Mesenchymal stem cell (in vitro differentiated cells and primary cell): ENCODE measurements at regions not wholly inside any gene's neighbourhood (a gene's known extent, or its start where the extent isn't known, plus 50 kb on each side); places are given as distances from the start of the nearest gene placed in this dataset.

Source experiments
- DNase-seq: peaks from one replicate; pipeline ENCODE4 v3.0.0-alpha.2; 2013
- H2AFZ ChIP-seq: one replicate; pipeline ENCODE4 v1.6.1; 2013; ENCODE audit warnings: low read depth, mild to moderate bottlenecking, control low read depth, inconsistent platforms, low read length, moderate library complexity
- H2AK5ac ChIP-seq: 2 replicates; pipeline ENCODE4 v1.6.1; 2013; ENCODE audit warnings: low read length, moderate library complexity, mild to moderate bottlenecking, inconsistent platforms; ENCODE audit not compliant: severe bottlenecking
- H2BK120ac ChIP-seq: one replicate; pipeline ENCODE4 v1.6.1; 2013; ENCODE audit warnings: low read depth, mild to moderate bottlenecking, inconsistent platforms, low read length, moderate library complexity
- H2BK12ac ChIP-seq, 2 experiments: one replicate each; pipeline ENCODE4 v1.6.1; 2013; ENCODE audit warnings: inconsistent platforms in 2 of 2, low read length in 2 of 2, mild to moderate bottlenecking in 2 of 2, moderate library complexity in 2 of 2, control low read depth in 1 of 2
- H2BK15ac ChIP-seq: one replicate; pipeline ENCODE4 v1.6.1; 2013; ENCODE audit warnings: mild to moderate bottlenecking, low read depth, inconsistent platforms; ENCODE audit not compliant: poor library complexity, severe bottlenecking
- H2BK5ac ChIP-seq: 2 replicates; pipeline ENCODE4 v1.6.1; 2013; ENCODE audit warnings: low read depth, mild to moderate bottlenecking, low read length, control low read depth, inconsistent platforms; ENCODE audit not compliant: poor library complexity, severe bottlenecking
- H3K14ac ChIP-seq, 2 experiments: one replicate each; pipeline ENCODE4 v1.6.1; 2013; ENCODE audit warnings: inconsistent platforms in 2 of 2, low read length in 2 of 2, control low read depth in 1 of 2, mild to moderate bottlenecking in 1 of 2, moderate library complexity in 1 of 2
- H3K18ac ChIP-seq, 2 experiments: one replicate each; pipeline ENCODE4 v1.6.1; 2013; ENCODE audit warnings: inconsistent platforms in 2 of 2, low read length in 2 of 2, control low read depth in 1 of 2, low read depth in 1 of 2, mild to moderate bottlenecking in 1 of 2
- H3K23ac ChIP-seq, 2 experiments: one replicate each; pipeline ENCODE4 v1.6.1; 2013; ENCODE audit warnings: inconsistent platforms in 2 of 2, low read length in 2 of 2, mild to moderate bottlenecking in 2 of 2, moderate library complexity in 2 of 2, control low read depth in 1 of 2
- H3K27ac ChIP-seq: 2 replicates; pipeline ENCODE4 v1.5.1; 2013; ENCODE audit warnings: mild to moderate bottlenecking, moderate library complexity, low read length, control low read depth, inconsistent platforms; ENCODE audit not compliant: poor library complexity, severe bottlenecking
- H3K27me3 ChIP-seq, 2 experiments: 2 replicates each; pipeline versions ENCODE4 v1.6.1 to v1.7.0; 2013; ENCODE audit warnings: low read length in 2 of 2, mild to moderate bottlenecking in 2 of 2, moderate library complexity in 2 of 2, control low read depth in 1 of 2, inconsistent platforms in 1 of 2; ENCODE audit not compliant: control insufficient read depth in 1 of 2, insufficient read depth in 1 of 2
- H3K36me3 ChIP-seq, 2 experiments: 2 replicates each; pipeline versions ENCODE4 v1.6.1 to v1.7.0; 2013; ENCODE audit warnings: low read length in 2 of 2, control low read depth in 1 of 2, inconsistent platforms in 1 of 2, low read depth in 1 of 2, mild to moderate bottlenecking in 1 of 2; ENCODE audit not compliant: insufficient read depth in 2 of 2, control insufficient read depth in 1 of 2
- H3K4ac ChIP-seq, 2 experiments: one replicate each; pipeline ENCODE4 v1.6.1; 2013; ENCODE audit warnings: inconsistent platforms in 2 of 2, low read length in 2 of 2, mild to moderate bottlenecking in 2 of 2, moderate library complexity in 2 of 2, control low read depth in 1 of 2, low read depth in 1 of 2
- H3K4me1 ChIP-seq: 2 replicates; pipeline ENCODE4 v1.6.1; 2013; ENCODE audit warnings: low read depth, low read length, control low read depth; ENCODE audit not compliant: control insufficient read depth, insufficient read depth
- H3K4me2 ChIP-seq: 2 replicates; pipeline ENCODE4 v1.6.1; 2013; ENCODE audit warnings: low read length, mild to moderate bottlenecking, inconsistent platforms; ENCODE audit not compliant: poor library complexity, severe bottlenecking
- H3K4me3 ChIP-seq, 2 experiments: 2 replicates each; pipeline versions ENCODE4 v1.5.1 to v1.7.0; 2013; ENCODE audit warnings: low read length in 2 of 2, mild to moderate bottlenecking in 2 of 2, control low read depth in 1 of 2, low read depth in 1 of 2; ENCODE audit not compliant: insufficient read depth in 1 of 2
- H3K79me1 ChIP-seq: replicated peaks from 2 replicates; pipeline ENCODE4 v1.6.1; 2013; ENCODE audit warnings: mild to moderate bottlenecking, control low read depth, low read length, inconsistent platforms; ENCODE audit not compliant: poor library complexity, severe bottlenecking
- H3K9ac ChIP-seq: 2 replicates; pipeline ENCODE4 v1.7.0; 2013; ENCODE audit warnings: mild to moderate bottlenecking, low read length, moderate library complexity
- H3K9me3 ChIP-seq: 2 replicates; pipeline ENCODE4 v1.7.0; 2013; ENCODE audit warnings: mild to moderate bottlenecking, low read length; ENCODE audit not compliant: control insufficient read depth
- H4K8ac ChIP-seq: one replicate; pipeline ENCODE4 v1.6.1; 2013; ENCODE audit warnings: inconsistent platforms, mild to moderate bottlenecking, low read length, moderate library complexity
- H4K91ac ChIP-seq: one replicate; pipeline ENCODE4 v1.6.1; 2013; ENCODE audit warnings: mild to moderate bottlenecking, low read length, inconsistent platforms
- WGBS: methylation state at CpG from one replicate; pipeline ENCODE4 v1.1.7; 2013; ENCODE audit warnings: mixed read lengths; 5-methylcytosine and 5-hydroxymethylcytosine counted together

DNA sequence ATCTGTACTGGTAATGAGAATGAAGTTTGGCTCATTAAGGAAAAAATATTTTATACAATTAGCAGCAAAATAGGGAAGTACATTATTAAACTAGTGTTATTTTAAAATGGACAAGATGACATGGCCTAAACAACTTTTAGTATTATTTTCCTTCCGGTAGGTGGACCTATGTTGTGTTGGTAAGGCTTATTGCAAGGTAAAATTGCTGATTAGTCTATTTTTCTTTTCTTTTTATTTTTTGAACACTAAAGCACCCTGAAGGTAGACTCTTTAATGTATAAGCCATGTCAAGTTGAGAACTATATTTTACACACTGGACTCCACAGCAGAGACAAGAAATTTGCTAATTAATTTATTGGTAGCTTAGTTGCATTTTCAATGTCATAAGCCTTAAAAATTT is 239.5 kb upstream of the POT1 start:
- no peak overlapping the region for H2BK12ac ChIP-seq
- no peak overlapping the region for H4K91ac ChIP-seq
- H3K9me3 ChIP-seq, result no peaks in the 10 kb centered on the region
- no peaks in the 10 kb centered on the region for H3K27me3 ChIP-seq
- no peak overlapping the region for H2AK5ac ChIP-seq
- H2AFZ ChIP-seq, result no peak overlapping the region
- no peak overlapping the region for H3K27ac ChIP-seq
- H2BK5ac ChIP-seq, result no peak overlapping the region
- no peak overlapping the region for H3K18ac ChIP-seq
- no peak overlapping the region for H2BK120ac ChIP-seq
- no peak overlapping the region for H3K4me2 ChIP-seq
- H3K14ac ChIP-seq, result no peak overlapping the region
- no peak overlapping the region for H3K9ac ChIP-seq
- H3K23ac ChIP-seq, result no peak overlapping the region
- WGBS, result 100% methylated on average over 1 of the region's 1 CpG
- no peaks in the 10 kb centered on the region for H3K4me1 ChIP-seq
- H3K79me1 ChIP-seq, result no peaks in the 10 kb centered on the region
- no peak overlapping the region for H3K4me3 ChIP-seq
- no peak for DNase-seq
- no peak overlapping the region for H4K8ac ChIP-seq
- H3K36me3 ChIP-seq, result no peaks in the 10 kb centered on the region
- no peak overlapping the region for H2BK15ac ChIP-seq
- H3K4ac ChIP-seq, result no peak overlapping the region

DNA sequence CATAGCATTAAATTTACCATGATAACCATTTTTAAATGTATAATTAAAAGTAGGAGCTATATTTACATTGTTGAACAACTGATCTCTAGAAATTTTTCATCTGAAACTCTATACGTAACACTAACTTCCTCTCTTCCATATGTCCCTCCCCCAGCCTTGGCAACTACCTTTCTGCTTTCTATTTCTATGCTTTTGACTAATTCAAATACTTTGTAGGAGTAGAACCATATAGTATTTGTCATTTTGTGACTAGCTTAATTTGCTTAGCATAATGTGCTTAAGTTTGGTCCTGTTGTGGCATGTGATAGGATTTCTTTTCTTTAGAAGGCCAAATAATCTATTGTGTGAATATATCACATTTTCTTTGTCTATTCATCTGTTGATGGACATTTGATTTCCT is 225.3 kb upstream of the POT1 start:
- Histone ChIP-seq H2BK12ac (no peak overlapping the region), H4K8ac (no peak overlapping the region), H3K4me2 (no peak overlapping the region), H3K79me1 (no peaks in the 10 kb centered on the region), H3K14ac (no peak overlapping the region), H3K36me3 (no peaks in the 10 kb centered on the region), H2AK5ac (no peak overlapping the region), H3K4me3 (no peak overlapping the region), H3K4me1 (no peaks in the 10 kb centered on the region), H2BK15ac (no peak overlapping the region), H3K9ac (no peak overlapping the region), H3K9me3 (peaks cover 3% of the 10 kb centered on the region), H2BK120ac (no peak overlapping the region), H2AFZ (no peak overlapping the region), H3K23ac (no peak overlapping the region), H3K27ac (no peak overlapping the region), H2BK5ac (no peak overlapping the region), H4K91ac (no peak overlapping the region), H3K27me3 (no peaks in the 10 kb centered on the region), H3K18ac (no peak overlapping the region), H3K4ac (no peak overlapping the region)
- no peak for DNase-seq
- no CpG with 5 or more reads among the region's 1 CpG for WGBS

GRCh38 chr7:125149151-125149550 is 219.5 kb upstream of the POT1 start:
- WGBS, result 100% methylated on average over 1 of the region's 1 CpG
- H3K4ac ChIP-seq, result no peak overlapping the region
- H4K91ac ChIP-seq, result no peak overlapping the region
- no peaks in the 10 kb centered on the region for H3K79me1 ChIP-seq
- no peaks in the 10 kb centered on the region for H3K36me3 ChIP-seq
- no peak overlapping the region for H3K23ac ChIP-seq
- H3K4me3 ChIP-seq, result no peak overlapping the region
- H2BK12ac ChIP-seq, result no peak overlapping the region
- no peak for DNase-seq
- H3K14ac ChIP-seq, result no peak overlapping the region
- H3K4me1 ChIP-seq, result no peaks in the 10 kb centered on the region
- no peak overlapping the region for H3K9ac ChIP-seq
- H3K27me3 ChIP-seq, result no peaks in the 10 kb centered on the region
- no peak overlapping the region for H4K8ac ChIP-seq
- H3K27ac ChIP-seq, result no peak overlapping the region
- no peak overlapping the region for H2AFZ ChIP-seq
- no peak overlapping the region for H3K18ac ChIP-seq
- no peak overlapping the region for H3K4me2 ChIP-seq
- no peak overlapping the region for H2BK120ac ChIP-seq
- no peak overlapping the region for H2AK5ac ChIP-seq
- H2BK15ac ChIP-seq, result no peak overlapping the region
- no peak overlapping the region for H2BK5ac ChIP-seq
- no peaks in the 10 kb centered on the region for H3K9me3 ChIP-seq

GRCh38 chr7:125147047-125147446 is 217.4 kb upstream of the POT1 start:
- Histone ChIP-seq H3K27me3 (no peaks in the 10 kb centered on the region), H3K36me3 (no peaks in the 10 kb centered on the region), H3K9me3 (no peaks in the 10 kb centered on the region), H4K8ac (no peak overlapping the region), H3K4ac (no peak overlapping the region), H3K23ac (no peak overlapping the region), H2BK120ac (no peak overlapping the region), H4K91ac (no peak overlapping the region), H2BK15ac (no peak overlapping the region), H3K27ac (no peak overlapping the region), H3K14ac (no peak overlapping the region), H3K4me3 (no peak overlapping the region), H3K9ac (no peak overlapping the region), H3K18ac (no peak overlapping the region), H3K4me1 (no peaks in the 10 kb centered on the region), H2BK5ac (no peak overlapping the region), H2BK12ac (no peak overlapping the region), H3K79me1 (no peaks in the 10 kb centered on the region), H3K4me2 (no peak overlapping the region), H2AFZ (no peak overlapping the region), H2AK5ac (no peak overlapping the region)
- DNase-seq, result no peak
- no CpG with 5 or more reads among the region's 2 CpGs for WGBS
